GM18951 (cell line): ENCODE measurements at regions not wholly inside any gene's neighbourhood (a gene's known extent, or its start where the extent isn't known, plus 50 kb on each side); places are given as distances from the start of the nearest gene placed in this dataset.

ENCODE experiments used
- POLR2A ChIP-seq: IDR thresholded peaks from 4 replicates; pipeline ENCODE4 v1.6.1; 2011; ENCODE audit warnings: mild to moderate bottlenecking; ENCODE audit not compliant: insufficient read length, insufficient read depth; ENCODE audit errors: extremely low read depth
- in situ Hi-C: fragments of 300-500 bp; cut with MboI; formaldehyde crosslinking; loops from one replicate; pipeline ENCODE4 v1.12.0; 2022; ENCODE audit warnings: low sequenced_read_pairs, mixed read lengths, inconsistent platforms; ENCODE audit not compliant: unreplicated experiment

GRCh38 chr20:60525397-60525796 is 567.2 kb downstream of the CDH26 start:
- no peak for TF ChIP-seq POLR2A
- in situ Hi-C loops, result no loop called here

GRCh38 chr20:60527656-60528055 is 569.4 kb downstream of the CDH26 start:
- no peak for TF ChIP-seq POLR2A
- in situ Hi-C loops, result no loop called here

GRCh38 chr20:60528141-60528540 is 569.9 kb downstream of the CDH26 start:
- no peak for TF ChIP-seq POLR2A
- in situ Hi-C loops, result no loop called here

GRCh38 chr20:60529149-60529548 is 570.9 kb downstream of the CDH26 start:
- no peak for TF ChIP-seq POLR2A
- in situ Hi-C loops, result no loop called here

GRCh38 chr20:60535211-60535610 is 577.0 kb downstream of the CDH26 start:
- no peak for TF ChIP-seq POLR2A
- in situ Hi-C loops, result no loop called here

GRCh38 chr20:60540591-60540990 is 582.4 kb downstream of the CDH26 start:
- no peak for TF ChIP-seq POLR2A
- in situ Hi-C loops, result no loop called here

- no peak for TF ChIP-seq POLR2A
- in situ Hi-C loops, result no loop called here
Observed at GRCh38 chr20:60541991-60542390, 583.8 kb downstream of the CDH26 start.

GRCh38 chr20:60543598-60543997 is 585.4 kb downstream of the CDH26 start:
- no peak for TF ChIP-seq POLR2A
- in situ Hi-C loops, result no loop called here

- in situ Hi-C loops, result no loop called here
- no peak for TF ChIP-seq POLR2A
Observed at GRCh38 chr20:60553095-60553494, 594.9 kb downstream of the CDH26 start.

GRCh38 chr20:60558486-60558885 is 600.3 kb downstream of the CDH26 start:
- in situ Hi-C loops, result no loop called here
- TF ChIP-seq POLR2A, result no peak

GRCh38 chr20:60559462-60559861 is 601.2 kb downstream of the CDH26 start:
- TF ChIP-seq POLR2A, result no peak
- in situ Hi-C loops, result no loop called here

GRCh38 chr20:60561052-60561451 is 602.8 kb downstream of the CDH26 start:
- no peak for TF ChIP-seq POLR2A
- in situ Hi-C loops, result no loop called here

GRCh38 chr20:60565083-60565482 is 606.9 kb downstream of the CDH26 start:
- in situ Hi-C loops, result no loop called here
- no peak for TF ChIP-seq POLR2A

GRCh38 chr20:60565551-60565950 is 607.3 kb downstream of the CDH26 start:
- TF ChIP-seq POLR2A, result no peak
- in situ Hi-C loops, result no loop called here

GRCh38 chr20:60569116-60569515 is 610.9 kb downstream of the CDH26 start:
- in situ Hi-C loops, result no loop called here
- TF ChIP-seq POLR2A, result no peak
